ENCODE measurements at regions not wholly inside any gene's neighbourhood (a gene's known extent, or its start where the extent isn't known, plus 50 kb on each side); places are given as distances from the start of the nearest gene placed in this dataset.
"Not testable (repeated sequence)": the region's sequence is repeated elsewhere in the genome, so short reads cannot be mapped to it uniquely, and the experiment has no call there.

- DNase-seq = no peak
Measured at GRCh38 chr4:66805582-66805981, 739.7 kb downstream of the CENPC start.

- DNase-seq = no peak
Measured at GRCh38 chr4:66804979-66805378, 740.3 kb downstream of the CENPC start.

GRCh38 chr4:66797608-66798007, 747.7 kb downstream of the CENPC start:
- no peak for DNase-seq

GRCh38 chr4:66795724-66796123, 749.6 kb downstream of the CENPC start:
- DNase-seq = no peak

GRCh38 chr4:66794390-66795034, 750.8 kb downstream of the CENPC start:
- no peak for DNase-seq

GRCh38 chr4:66791686-66792085, 753.6 kb downstream of the CENPC start:
- DNase-seq = no peak

GRCh38 chr4:66785479-66785878, 759.8 kb downstream of the CENPC start:
- DNase-seq = no peak

- DNase-seq = not testable (repeated sequence)
Measured at GRCh38 chr4:66782751-66783150, 762.6 kb downstream of the CENPC start.

- DNase-seq = no peak
Measured at GRCh38 chr4:66777097-66777496, 768.2 kb downstream of the CENPC start.

- no peak for DNase-seq
Measured at GRCh38 chr4:66769441-66769840, 775.9 kb downstream of the CENPC start.

- DNase-seq = no peak
Measured at GRCh38 chr4:66767442-66767841, 777.9 kb downstream of the CENPC start.

- DNase-seq = no peak
Measured at GRCh38 chr4:66766557-66766956, 778.7 kb downstream of the CENPC start.

GRCh38 chr4:66750273-66750672, 795.0 kb downstream of the CENPC start:
- no peak for DNase-seq

- DNase-seq = not testable (repeated sequence)
Measured at GRCh38 chr4:66746918-66747317, 798.4 kb downstream of the CENPC start.

GRCh38 chr4:66741081-66741480, 804.2 kb downstream of the CENPC start:
- no peak for DNase-seq

GRCh38 chr4:66736606-66737005, 808.7 kb downstream of the CENPC start:
- DNase-seq = no peak

GRCh38 chr4:66728280-66728679, 817.0 kb downstream of the CENPC start:
- DNase-seq = no peak

- DNase-seq = not testable (repeated sequence)
Measured at GRCh38 chr4:66712301-66712921, 832.9 kb downstream of the CENPC start.

- no peak for DNase-seq
Measured at GRCh38 chr4:66704243-66704642, 841.1 kb downstream of the CENPC start.

- DNase-seq = no peak
Measured at GRCh38 chr4:66694739-66695138, 850.6 kb downstream of the CENPC start.

- no peak for DNase-seq
Measured at GRCh38 chr4:66693694-66694093, 851.6 kb downstream of the CENPC start.

GRCh38 chr4:66691101-66691500, 854.2 kb downstream of the CENPC start:
- no peak for DNase-seq

GRCh38 chr4:66688674-66689073, 856.6 kb downstream of the CENPC start:
- no peak for DNase-seq

- no peak for DNase-seq
Measured at GRCh38 chr4:66687459-66687858, 857.8 kb downstream of the CENPC start.

- DNase-seq = no peak
Measured at GRCh38 chr4:66681962-66682361, 863.3 kb downstream of the CENPC start.
